ENCODE measurements at regions not wholly inside any gene's neighbourhood (a gene's known extent, or its start where the extent isn't known, plus 50 kb on each side); places are given as distances from the start of the nearest gene placed in this dataset.

GRCh38 chr5:17340379-17340778 lies 122.9 kb downstream of the BASP1 start:
- Histone ChIP-seq H2AFZ (ENCODE audit: low read length) (no peak overlapping the region), H3K27ac (ENCODE audit: low read depth, low read length) (no peak overlapping the region), H3K4me3 (ENCODE audit: insufficient read depth, low read length) (no peak overlapping the region), H3K79me2 (ENCODE audit: insufficient read depth, low read length) (no peaks in the 10 kb centered on the region), H3K4me1 (ENCODE audit: insufficient read depth, low read length) (peaks cover 6% of the 10 kb centered on the region), H3K36me3 (ENCODE audit: insufficient read depth, low read length) (no peaks in the 10 kb centered on the region), H3K9me3 (ENCODE audit: low read depth, low read length) (no peaks in the 10 kb centered on the region), H3K27me3 (ENCODE audit: insufficient read depth, low read length) (peaks cover 2% of the 10 kb centered on the region), H4K20me1 (ENCODE audit: insufficient read depth, low read length) (no peaks in the 10 kb centered on the region), H3K4me2 (ENCODE audit: insufficient read depth, low read length) (no peak overlapping the region)
- TF ChIP-seq CTCF (IDR thresholded peaks at IDR 0.05; ENCODE audit: extremely low read depth, low read depth, low read length), result no peak
- DNase-seq (ENCODE audit: insufficient read length, low spot score, missing footprints), result no peak

- peaks cover 2% of the 10 kb centered on the region for H3K27me3 ChIP-seq (ENCODE audit: insufficient read depth, low read length)
These were observed 123.4 kb downstream of the BASP1 start for GRCh38 chr5:17340819-17341218.

GRCh38 chr5:17343675-17344074 lies 126.2 kb downstream of the BASP1 start:
- no peaks in the 10 kb centered on the region for H3K79me2 ChIP-seq (ENCODE audit: insufficient read depth, low read length)
- H2AFZ ChIP-seq (ENCODE audit: low read length), result peak overlapping the region; percentile 72
- H3K27me3 ChIP-seq (ENCODE audit: insufficient read depth, low read length), result peaks cover under 1% of the 10 kb centered on the region
- no peaks in the 10 kb centered on the region for H3K9me3 ChIP-seq (ENCODE audit: low read depth, low read length)
- no peak for TF ChIP-seq CTCF (IDR thresholded peaks at IDR 0.05; ENCODE audit: extremely low read depth, low read depth, low read length)
- H3K4me1 ChIP-seq (ENCODE audit: insufficient read depth, low read length), result peaks cover 6% of the 10 kb centered on the region
- H3K4me3 ChIP-seq (ENCODE audit: insufficient read depth, low read length), result no peak overlapping the region
- no peak overlapping the region for H3K27ac ChIP-seq (ENCODE audit: low read depth, low read length)
- H3K36me3 ChIP-seq (ENCODE audit: insufficient read depth, low read length), result no peaks in the 10 kb centered on the region
- peak overlapping the region; percentile 55 for H3K4me2 ChIP-seq (ENCODE audit: insufficient read depth, low read length)
- H4K20me1 ChIP-seq (ENCODE audit: insufficient read depth, low read length), result no peaks in the 10 kb centered on the region
- peak; percentile 76 for DNase-seq (ENCODE audit: insufficient read length, low spot score, missing footprints)

More at GRCh38 chr5:17340819-17341218, 123.4 kb downstream of the BASP1 start:
- peak; percentile 69 for DNase-seq (ENCODE audit: insufficient read length, low spot score, missing footprints)
- no peak overlapping the region for H3K27ac ChIP-seq (ENCODE audit: low read depth, low read length)
- H3K79me2 ChIP-seq (ENCODE audit: insufficient read depth, low read length), result no peaks in the 10 kb centered on the region
- no peak for TF ChIP-seq CTCF (IDR thresholded peaks at IDR 0.05; ENCODE audit: extremely low read depth, low read depth, low read length)
- no peak overlapping the region for H2AFZ ChIP-seq (ENCODE audit: low read length)
- peaks cover 6% of the 10 kb centered on the region for H3K4me1 ChIP-seq (ENCODE audit: insufficient read depth, low read length)
- no peaks in the 10 kb centered on the region for H3K9me3 ChIP-seq (ENCODE audit: low read depth, low read length)
- H3K4me2 ChIP-seq (ENCODE audit: insufficient read depth, low read length), result no peak overlapping the region
- H4K20me1 ChIP-seq (ENCODE audit: insufficient read depth, low read length), result no peaks in the 10 kb centered on the region
- no peaks in the 10 kb centered on the region for H3K36me3 ChIP-seq (ENCODE audit: insufficient read depth, low read length)
- H3K4me3 ChIP-seq (ENCODE audit: insufficient read depth, low read length), result no peak overlapping the region

- H2AFZ ChIP-seq (ENCODE audit: low read length), result no peak overlapping the region
- no peak overlapping the region for H3K4me3 ChIP-seq (ENCODE audit: insufficient read depth, low read length)
- no peaks in the 10 kb centered on the region for H3K79me2 ChIP-seq (ENCODE audit: insufficient read depth, low read length)
- TF ChIP-seq CTCF (IDR thresholded peaks at IDR 0.05; ENCODE audit: extremely low read depth, low read depth, low read length), result no peak
- H3K27me3 ChIP-seq (ENCODE audit: insufficient read depth, low read length), result peaks cover 5% of the 10 kb centered on the region
- H4K20me1 ChIP-seq (ENCODE audit: insufficient read depth, low read length), result no peaks in the 10 kb centered on the region
- no peak overlapping the region for H3K27ac ChIP-seq (ENCODE audit: low read depth, low read length)
- peaks cover 6% of the 10 kb centered on the region for H3K4me1 ChIP-seq (ENCODE audit: insufficient read depth, low read length)
- no peak for DNase-seq (ENCODE audit: insufficient read length, low spot score, missing footprints)
- no peaks in the 10 kb centered on the region for H3K36me3 ChIP-seq (ENCODE audit: insufficient read depth, low read length)
- no peaks in the 10 kb centered on the region for H3K9me3 ChIP-seq (ENCODE audit: low read depth, low read length)
- no peak overlapping the region for H3K4me2 ChIP-seq (ENCODE audit: insufficient read depth, low read length)
These were observed 129.4 kb downstream of the BASP1 start for GRCh38 chr5:17346811-17347210.
